HCT116 (cell line): ENCODE measurements at regions not wholly inside any gene's neighbourhood (a gene's known extent, or its start where the extent isn't known, plus 50 kb on each side); places are given as distances from the start of the nearest gene placed in this dataset.
"Not testable (repeated sequence)": the region's sequence is repeated elsewhere in the genome, so short reads cannot be mapped to it uniquely, and the experiment has no call there.

Experiments used
- ATAC-seq: fragments of 200-7000 bp; cut with Tn5 transposase; 2 replicates; pipeline ENCODE4 v1.9.1; 2020; ENCODE audit warnings: mild to moderate bottlenecking, moderate library complexity
- BruUV-seq: library from RNA; stranded (reverse); fragments of 400-500 nt; replicated peaks from 2 replicates; lab custom pipeline; 2021; lab: Mats Ljungman, UMichigan
- CTCF ChIA-PET: fragments of 300-600 bp; sonication (Branson Sonifier 250); formaldehyde crosslinking; loops from one replicate; lab custom pipeline; 2021; ENCODE audit warnings: antibody characterized with exemption; lab: Charles Lee
- POLR2A ChIA-PET: fragments of 300-600, 350-600 bp; sonication (Branson Sonifier 250); formaldehyde crosslinking; loops from one replicate; lab custom pipeline; 2021; ENCODE audit warnings: antibody characterized with exemption; lab: Charles Lee
- RAD21 ChIA-PET, 2 experiments: fragments of 300-600 bp; sonication (Branson Sonifier 250); formaldehyde crosslinking; loops; one replicate each; lab custom pipeline; 2023; ENCODE audit warnings: low total read pairs in 2 of 2; ENCODE audit not compliant: uncharacterized antibody in 2 of 2, unreplicated experiment in 2 of 2, low non-redundant PET in 1 of 2; lab: Charles Lee
- DNase-seq: peaks from one replicate; pipeline ENCODE4 v3.0.0-alpha.2; 2010; ENCODE audit warnings: low read depth, low spot score
- H2AFZ ChIP-seq: fragments of 200-600 bp; shearing (Covaris generic), sonication (generic); 2 replicates; pipeline ENCODE4 v1.6.1; 2017; ENCODE audit warnings: low read depth, mixed run types, mixed read lengths, antibody characterized with exemption, low read length; ENCODE audit not compliant: poor library complexity, severe bottlenecking
- H3K27ac ChIP-seq: 2 replicates; pipeline ENCODE4 v1.5.1; 2012; ENCODE audit warnings: low read depth, low read length
- H3K27me3 ChIP-seq: fragments of 200-600 bp; sonication (generic); 2 replicates; pipeline ENCODE4 v1.6.1; 2016; ENCODE audit warnings: mixed run types, low read length, mixed read lengths; ENCODE audit not compliant: insufficient read depth
- H3K36me3 ChIP-seq, 2 experiments: fragments of 200-500 bp in 1 of 2; fragments of 200-600 bp in 1 of 2; sonication (Bioruptor generic) in 1 of 2; sonication (generic) in 1 of 2; 2 replicates each; pipeline versions ENCODE4 v1.5.1 to v1.6.1; 2014 to 2016; ENCODE audit warnings: low read length in 2 of 2, inconsistent platforms in 1 of 2, mixed read lengths in 1 of 2, mixed run types in 1 of 2; ENCODE audit not compliant: insufficient read depth in 2 of 2, control insufficient read depth in 1 of 2
- H3K4me1 ChIP-seq, 2 experiments: fragments of 200-600 bp in 1 of 2; sonication (generic) in 1 of 2; 2 replicates each; pipeline versions ENCODE4 v1.5.1 to v1.6.1; 2012 to 2017; ENCODE audit warnings: low read length in 2 of 2, inconsistent platforms in 1 of 2, mild to moderate bottlenecking in 1 of 2, mixed read lengths in 1 of 2, mixed run types in 1 of 2, moderate library complexity in 1 of 2; ENCODE audit not compliant: insufficient read depth in 2 of 2, control insufficient read depth in 1 of 2
- H3K4me2 ChIP-seq: fragments of 200-600 bp; sonication (generic); 2 replicates; pipeline ENCODE4 v1.6.1; 2017; ENCODE audit warnings: mixed run types, low read length, mixed read lengths
- H3K4me3 ChIP-seq, 2 experiments: fragments of 200-600 bp in 1 of 2; sonication (generic) in 1 of 2; replicated peaks in 1 of 2; 2 replicates each; pipeline ENCODE4 v1.5.1; 2011 to 2016; ENCODE audit warnings: low read length in 2 of 2, control low read depth in 1 of 2, low read depth in 1 of 2, mild to moderate bottlenecking in 1 of 2, mixed read lengths in 1 of 2, mixed run types in 1 of 2
- H3K79me2 ChIP-seq: fragments of 200-600 bp; sonication (generic); 2 replicates; pipeline ENCODE4 v1.6.1; 2017; ENCODE audit warnings: mild to moderate bottlenecking, mixed run types, low read length, moderate library complexity, mixed read lengths; ENCODE audit not compliant: insufficient read depth
- H3K9ac ChIP-seq: fragments of 200-600 bp; sonication (generic); 2 replicates; pipeline ENCODE4 v1.6.1; 2016; ENCODE audit warnings: low read length, mixed read lengths
- H3K9me2 ChIP-seq: fragments of 200-600 bp; sonication (generic), shearing (Covaris generic); 2 replicates; pipeline ENCODE4 v1.6.1; 2017; ENCODE audit warnings: mixed run types, mild to moderate bottlenecking, moderate library complexity; ENCODE audit not compliant: insufficient read depth
- H3K9me3 ChIP-seq, 2 experiments: fragments of 200-500 bp in 1 of 2; fragments of 200-600 bp in 1 of 2; sonication (Bioruptor generic) in 1 of 2; sonication (generic) in 1 of 2; 2 replicates each; pipeline ENCODE4 v1.6.1; 2014 to 2017; ENCODE audit warnings: low read length in 2 of 2, mixed read lengths in 2 of 2, inconsistent platforms in 1 of 2, low read depth in 1 of 2, mild to moderate bottlenecking in 1 of 2, mixed run types in 1 of 2, moderate library complexity in 1 of 2; ENCODE audit not compliant: control insufficient read depth in 1 of 2, insufficient read depth in 1 of 2
- H4K20me1 ChIP-seq: fragments of 200-600 bp; sonication (generic), shearing (Covaris generic); 2 replicates; pipeline ENCODE4 v1.6.1; 2017; ENCODE audit warnings: mixed run types, mild to moderate bottlenecking, moderate library complexity; ENCODE audit not compliant: insufficient read depth
- intact Hi-C: fragments of 100-400 bp; cut with micrococcal nuclease; formaldehyde crosslinking; loops from 2 replicates; pipeline ENCODE4 v1.10.0; 2022

GRCh38 chr9:94413665-94414064 is 85.2 kb upstream of the NUTM2F start:
- H3K4me1 ChIP-seq, ATAC-seq, H4K20me1 ChIP-seq, H3K27ac ChIP-seq, H3K4me3 ChIP-seq, POLR2A ChIA-PET, intact Hi-C loops, H3K9ac ChIP-seq, H3K27me3 ChIP-seq, H3K9me3 ChIP-seq, H3K36me3 ChIP-seq, RAD21 ChIA-PET, DNase-seq, H2AFZ ChIP-seq, H3K4me2 ChIP-seq, BruUV-seq, CTCF ChIA-PET, H3K9me2 ChIP-seq: not testable (repeated sequence)
- peaks cover 24% of the 10 kb centered on the region for H3K79me2 ChIP-seq

GRCh38 chr9:94415111-94415510 is 86.7 kb upstream of the NUTM2F start:
- H3K4me1 ChIP-seq, H3K9me2 ChIP-seq, H3K27me3 ChIP-seq, RAD21 ChIA-PET, H4K20me1 ChIP-seq, BruUV-seq, H3K9me3 ChIP-seq, ATAC-seq, H3K4me3 ChIP-seq, H2AFZ ChIP-seq, intact Hi-C loops, H3K4me2 ChIP-seq, H3K9ac ChIP-seq, H3K36me3 ChIP-seq, DNase-seq, CTCF ChIA-PET, POLR2A ChIA-PET, H3K27ac ChIP-seq: not testable (repeated sequence)
- H3K79me2 ChIP-seq: peaks cover 22% of the 10 kb centered on the region

- H3K36me3 ChIP-seq, POLR2A ChIA-PET, H4K20me1 ChIP-seq, H3K9me3 ChIP-seq, H3K27ac ChIP-seq, ATAC-seq, BruUV-seq, H3K27me3 ChIP-seq, H3K4me2 ChIP-seq, RAD21 ChIA-PET, CTCF ChIA-PET, intact Hi-C loops, H3K9ac ChIP-seq, H3K4me1 ChIP-seq, H3K79me2 ChIP-seq, H3K9me2 ChIP-seq, DNase-seq, H3K4me3 ChIP-seq, H2AFZ ChIP-seq: not testable (repeated sequence)
These were observed 91.7 kb upstream of the NUTM2F start for GRCh38 chr9:94420098-94420497.

- H3K4me1 ChIP-seq, H3K27ac ChIP-seq, H3K4me2 ChIP-seq, H3K9me2 ChIP-seq, H3K36me3 ChIP-seq, H3K9ac ChIP-seq, H3K79me2 ChIP-seq, H3K9me3 ChIP-seq, DNase-seq, RAD21 ChIA-PET, CTCF ChIA-PET, H3K4me3 ChIP-seq, BruUV-seq, H3K27me3 ChIP-seq, POLR2A ChIA-PET, H4K20me1 ChIP-seq, ATAC-seq, H2AFZ ChIP-seq, intact Hi-C loops: not testable (repeated sequence)
These were observed 93.5 kb upstream of the NUTM2F start for GRCh38 chr9:94421951-94422350.

GRCh38 chr9:94425312-94425711 is 96.9 kb upstream of the NUTM2F start:
- intact Hi-C loops, DNase-seq, RAD21 ChIA-PET, H3K4me1 ChIP-seq, BruUV-seq, H3K27me3 ChIP-seq, H3K27ac ChIP-seq, H3K4me2 ChIP-seq, H3K36me3 ChIP-seq, CTCF ChIA-PET, POLR2A ChIA-PET, H3K9me2 ChIP-seq, ATAC-seq, H3K4me3 ChIP-seq, H3K9me3 ChIP-seq, H3K9ac ChIP-seq, H2AFZ ChIP-seq, H3K79me2 ChIP-seq, H4K20me1 ChIP-seq: not testable (repeated sequence)
